ENCODE measurements at regions not wholly inside any gene's neighbourhood (a gene's known extent, or its start where the extent isn't known, plus 50 kb on each side); places are given as distances from the start of the nearest gene placed in this dataset.

DNA sequence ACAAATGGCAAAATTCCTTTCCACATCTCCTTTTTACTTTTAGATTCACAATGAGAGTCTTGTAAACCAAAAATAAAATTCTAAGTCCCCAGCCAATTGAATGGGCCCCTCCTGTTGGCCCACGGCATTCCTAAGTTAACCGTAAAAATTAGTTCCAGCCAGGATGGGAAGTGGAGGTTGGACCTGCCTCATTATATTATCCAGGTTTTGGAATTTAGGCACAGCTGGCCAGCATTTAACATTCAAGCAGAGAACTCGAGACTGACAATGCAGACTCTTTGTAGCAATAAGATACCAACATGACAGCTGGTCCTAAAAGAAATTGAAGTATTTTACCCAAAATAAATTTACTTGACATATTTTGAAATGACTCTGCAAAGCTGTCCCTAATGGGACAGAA, 321.0 kb upstream of the NAALADL2 start:
- H3K36me3 ChIP-seq: no peaks in the 10 kb centered on the region
- H3K9me3 ChIP-seq: no peaks in the 10 kb centered on the region
- no peak overlapping the region for H3K27ac ChIP-seq
- no peak for ATAC-seq
- H3K4me1 ChIP-seq: no peaks in the 10 kb centered on the region
- 83 to 94% methylated on average over 2 of the region's 3 CpGs for WGBS, 2 donors (ENCODE audit: low coverage in 1 of 2)
- no peak overlapping the region for H3K4me3 ChIP-seq
- TF ChIP-seq CTCF (IDR thresholded peaks at IDR 0.05) (no peak), POLR2A (IDR thresholded peaks at IDR 0.05) (no peak), EP300 (IDR thresholded peaks at IDR 0.05) (no peak), POLR2AphosphoS5 (IDR thresholded peaks at IDR 0.05) (no peak)
- no peaks in the 10 kb centered on the region for H3K27me3 ChIP-seq

GRCh38 chr3:174540116-174540908, 318.8 kb upstream of the NAALADL2 start:
- WGBS, 2 donors (ENCODE audit: low coverage in 1 of 2): 63 to 69% methylated on average over 3 of the region's 3 CpGs
- H3K27ac ChIP-seq: no peak overlapping the region
- ATAC-seq: no peak
- no peak overlapping the region for H3K4me3 ChIP-seq
- no peaks in the 10 kb centered on the region for H3K27me3 ChIP-seq
- H3K36me3 ChIP-seq: no peaks in the 10 kb centered on the region
- TF ChIP-seq EP300 (IDR thresholded peaks at IDR 0.05) (no peak), POLR2A (IDR thresholded peaks at IDR 0.05) (no peak), CTCF (IDR thresholded peaks at IDR 0.05) (no peak), POLR2AphosphoS5 (IDR thresholded peaks at IDR 0.05) (no peak)
- no peaks in the 10 kb centered on the region for H3K9me3 ChIP-seq
- no peaks in the 10 kb centered on the region for H3K4me1 ChIP-seq

DNA sequence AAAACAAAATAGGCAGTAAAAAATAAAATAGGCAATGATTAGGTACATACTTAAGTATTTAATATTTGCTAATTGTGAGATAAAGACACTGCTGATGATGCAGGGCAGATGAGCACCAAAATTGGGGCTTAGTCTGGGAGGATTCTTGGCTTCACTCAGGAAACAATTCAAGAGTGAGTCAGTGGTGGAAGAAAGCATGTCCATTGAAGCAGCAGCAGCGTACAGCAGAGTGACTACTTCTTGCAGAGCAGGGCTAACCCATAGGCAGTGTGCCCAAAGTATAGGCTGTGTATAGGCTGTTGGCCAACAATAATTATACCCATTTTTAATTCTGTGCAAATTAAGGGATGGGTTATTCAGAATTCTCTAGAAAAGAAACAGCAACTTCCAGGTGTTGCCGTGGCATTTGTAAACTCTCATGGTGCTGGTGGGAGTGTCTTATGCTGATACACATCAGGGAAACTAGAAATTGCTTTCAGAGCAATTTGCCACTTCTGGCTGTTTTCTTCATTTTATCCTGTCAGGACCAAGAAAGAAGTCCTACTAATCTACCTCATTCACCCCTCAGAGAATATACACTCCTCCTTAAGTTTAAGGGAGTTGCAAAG, 317.3 kb upstream of the NAALADL2 start:
- Histone ChIP-seq H3K4me1 (no peaks in the 10 kb centered on the region), H3K9me3 (no peaks in the 10 kb centered on the region), H3K36me3 (no peaks in the 10 kb centered on the region), H3K4me3 (no peak overlapping the region), H3K27ac (no peak overlapping the region), H3K27me3 (no peaks in the 10 kb centered on the region)
- TF ChIP-seq CTCF (IDR thresholded peaks at IDR 0.05): no peak
- TF ChIP-seq POLR2A (IDR thresholded peaks at IDR 0.05): no peak
- TF ChIP-seq POLR2AphosphoS5 (IDR thresholded peaks at IDR 0.05): no peak
- TF ChIP-seq EP300 (IDR thresholded peaks at IDR 0.05): no peak
- ATAC-seq: no peak
- 94% methylated on average over 2 of the region's 2 CpGs; no CpG with 5 or more reads in 1 of the 2 donors for WGBS, 2 donors (ENCODE audit: low coverage in 1 of 2)

GRCh38 chr3:174547801-174548435, 311.2 kb upstream of the NAALADL2 start:
- TF ChIP-seq POLR2AphosphoS5 (IDR thresholded peaks at IDR 0.05): no peak
- TF ChIP-seq EP300 (IDR thresholded peaks at IDR 0.05): no peak
- no peak for TF ChIP-seq POLR2A (IDR thresholded peaks at IDR 0.05)
- TF ChIP-seq CTCF (IDR thresholded peaks at IDR 0.05): no peak
- H3K4me3 ChIP-seq: no peak overlapping the region
- 22 to 30% methylated on average over 2 of the region's 2 CpGs for WGBS, 2 donors (ENCODE audit: low coverage in 1 of 2)
- H3K27ac ChIP-seq: no peak overlapping the region
- no peaks in the 10 kb centered on the region for H3K9me3 ChIP-seq
- peaks cover 0 to 14% (median 0%) of the 10 kb centered on the region in 3 donors for H3K4me1 ChIP-seq
- ATAC-seq: no peak
- no peaks in the 10 kb centered on the region for H3K36me3 ChIP-seq
- H3K27me3 ChIP-seq: no peaks in the 10 kb centered on the region

Measured in gastroesophageal sphincter (tissue), 4 donors.